GM23338 (cell line): ENCODE measurements at regions not wholly inside any gene's neighbourhood (a gene's known extent, or its start where the extent isn't known, plus 50 kb on each side); places are given as distances from the start of the nearest gene placed in this dataset.

Experiments used
- ATAC-seq: fragments of 200-7000 bp; cut with Tn5 transposase; 3 replicates; pipeline ENCODE4 v1.9.1; 2020
- DNase-seq: peaks from one replicate; pipeline ENCODE4 v3.0.0-alpha.2; 2015; ENCODE audit warnings: low spot score
- H2AFZ ChIP-seq: fragments of 200-600 bp; sonication (generic); 2 replicates; pipeline ENCODE4 v1.8.0; 2016; ENCODE audit warnings: antibody characterized with exemption, mild to moderate bottlenecking, moderate library complexity
- H3F3A ChIP-seq: fragments of 200-600 bp; sonication (generic); replicated peaks from 2 replicates; pipeline ENCODE4 v1.8.0; 2017; ENCODE audit warnings: antibody characterized with exemption, mixed run types, low read depth
- H3K27ac ChIP-seq: fragments of 200-600 bp; sonication (generic); 2 replicates; pipeline ENCODE4 v1.6.1; 2016; ENCODE audit warnings: low read depth
- H3K27me3 ChIP-seq: fragments of 200-600 bp; sonication (generic); 2 replicates; pipeline ENCODE4 v1.8.0; 2016; ENCODE audit warnings: mild to moderate bottlenecking, mixed run types, moderate library complexity; ENCODE audit not compliant: insufficient read depth
- H3K36me3 ChIP-seq: fragments of 200-600 bp; sonication (generic); 2 replicates; pipeline ENCODE4 v1.8.0; 2016; ENCODE audit warnings: mild to moderate bottlenecking; ENCODE audit not compliant: insufficient read depth
- H3K4me1 ChIP-seq: fragments of 200-600 bp; sonication (generic); 2 replicates; pipeline ENCODE4 v1.8.0; 2016; ENCODE audit warnings: mild to moderate bottlenecking, moderate library complexity; ENCODE audit not compliant: insufficient read depth
- H3K4me2 ChIP-seq: fragments of 200-600 bp; sonication (generic); 2 replicates; pipeline ENCODE4 v1.7.1; 2017; ENCODE audit warnings: mixed run types
- H3K4me3 ChIP-seq: fragments of 200-600 bp; sonication (generic); 2 replicates; pipeline ENCODE4 v1.6.1; 2016; ENCODE audit warnings: mixed run types
- H3K79me2 ChIP-seq: fragments of 200-600 bp; sonication (generic); replicated peaks from 2 replicates; pipeline ENCODE4 v1.8.0; 2017; ENCODE audit warnings: mild to moderate bottlenecking; ENCODE audit not compliant: insufficient read depth
- H3K9me2 ChIP-seq: fragments of 200-600 bp; sonication (generic); 2 replicates; pipeline ENCODE4 v1.8.0; 2017; ENCODE audit not compliant: insufficient read depth
- H4K20me1 ChIP-seq: fragments of 200-600 bp; sonication (generic); replicated peaks from 2 replicates; pipeline ENCODE4 v1.8.0; 2017; ENCODE audit warnings: mild to moderate bottlenecking; ENCODE audit not compliant: insufficient read depth
- H3K27ac Mint-ChIP-seq: 2 replicates; pipeline ENCODE4 v1.8.0; 2020; ENCODE audit warnings: inconsistent platforms, mild to moderate bottlenecking, moderate library complexity, mixed read lengths
- H3K27me3 Mint-ChIP-seq: 3 replicates; pipeline ENCODE4 v1.8.0; 2022; ENCODE audit warnings: low read depth, mild to moderate bottlenecking, moderate library complexity, mixed read lengths, inconsistent platforms; ENCODE audit not compliant: insufficient read depth, poor library complexity
- H3K36me3 Mint-ChIP-seq: 3 replicates; pipeline ENCODE4 v1.8.0; 2021; ENCODE audit warnings: low read depth, mild to moderate bottlenecking, inconsistent platforms, moderate library complexity, mixed read lengths
- H3K4me1 Mint-ChIP-seq: 3 replicates; pipeline ENCODE4 v1.8.0; 2020; ENCODE audit warnings: mild to moderate bottlenecking, inconsistent platforms, mixed read lengths
- H3K4me3 Mint-ChIP-seq: 3 replicates; pipeline ENCODE4 v1.8.0; 2021; ENCODE audit warnings: moderate library complexity, mild to moderate bottlenecking, inconsistent platforms, mixed read lengths
- H3K9me3 Mint-ChIP-seq: 3 replicates; pipeline ENCODE4 v1.8.0; 2020; ENCODE audit warnings: moderate library complexity, mild to moderate bottlenecking, inconsistent platforms, mixed read lengths
- ETS1 ChIP-seq: IDR thresholded peaks from 2 replicates; pipeline ENCODE4 v1.6.1; 2016; ENCODE audit warnings: antibody characterized with exemption
- EZH2 ChIP-seq: fragments of 200-600 bp; sonication (generic); IDR thresholded peaks from one replicate; pipeline ENCODE4 v1.8.0; 2017; ENCODE audit warnings: antibody characterized with exemption, mild to moderate bottlenecking, low read depth; ENCODE audit not compliant: unreplicated experiment
- EZH2phosphoT487 ChIP-seq: fragments of 200-600 bp; sonication (generic); IDR thresholded peaks from one replicate; pipeline ENCODE4 v1.8.1; 2018; ENCODE audit warnings: antibody characterized with exemption; ENCODE audit not compliant: unreplicated experiment
- JUNB ChIP-seq: IDR thresholded peaks from one replicate; pipeline ENCODE4 v1.6.1; 2016; ENCODE audit warnings: antibody characterized with exemption; ENCODE audit not compliant: unreplicated experiment
- NANOG ChIP-seq: IDR thresholded peaks from 2 replicates; pipeline ENCODE4 v1.6.1; 2016; ENCODE audit warnings: antibody characterized with exemption, borderline replicate concordance
- POLR2AphosphoS5 ChIP-seq: IDR thresholded peaks from 2 replicates; pipeline ENCODE4 v1.6.1; 2016; ENCODE audit warnings: antibody characterized with exemption, low read depth
- STAT1 ChIP-seq: IDR thresholded peaks from one replicate; pipeline ENCODE4 v1.6.1; 2016; ENCODE audit warnings: antibody characterized with exemption; ENCODE audit not compliant: unreplicated experiment
- ZNF114 ChIP-seq: fragments of 250-450 bp; sonication (Bioruptor Pico); IDR thresholded peaks from 2 replicates; pipeline ENCODE4 v1.5.0; 2020; ENCODE audit warnings: mild to moderate bottlenecking, moderate library complexity
- ZNF331 ChIP-seq: fragments of 250-450 bp; sonication (Bioruptor Pico); IDR thresholded peaks from 2 replicates; pipeline ENCODE4 v1.5.0; 2020; ENCODE audit warnings: low read depth, mild to moderate bottlenecking, moderate library complexity
- TF ChIP-seq, protein P1 (sequence below), 2 experiments: fragments of 200-600 bp in 1 of 2; sonication (generic) in 1 of 2; conservative IDR thresholded peaks; 2 replicates each; pipeline versions ENCODE4 v1.5.1 to v1.6.1; 2016 to 2017; ENCODE audit warnings: antibody characterized with exemption in 2 of 2, low read depth in 2 of 2, mild to moderate bottlenecking in 2 of 2, moderate library complexity in 1 of 2
- TF ChIP-seq, protein P2 (sequence below): fragments of 250-450 bp; sonication (Bioruptor Pico); IDR thresholded peaks from 2 replicates; pipeline ENCODE4 v1.5.0; 2020; ENCODE audit warnings: mild to moderate bottlenecking, moderate library complexity

GRCh38 chr2:19226386-19226785 lies 132.0 kb downstream of the OSR1 start:
- no peak overlapping the region for H3K4me3 ChIP-seq
- H3K36me3 ChIP-seq: no peaks in the 10 kb centered on the region; the same call in 1 of the 2 replicates
- Mint-ChIP-seq H3K36me3 (no peaks in the 10 kb centered on the region), H3K27me3 (peaks cover 2% of the 10 kb centered on the region), H3K4me1 (peaks cover 26% of the 10 kb centered on the region), H3K9me3 (no peaks in the 10 kb centered on the region), H3K27ac (no peak overlapping the region), H3K4me3 (no peak overlapping the region)
- H4K20me1 ChIP-seq: no peaks in the 10 kb centered on the region
- TF ChIP-seq, protein P1, sequence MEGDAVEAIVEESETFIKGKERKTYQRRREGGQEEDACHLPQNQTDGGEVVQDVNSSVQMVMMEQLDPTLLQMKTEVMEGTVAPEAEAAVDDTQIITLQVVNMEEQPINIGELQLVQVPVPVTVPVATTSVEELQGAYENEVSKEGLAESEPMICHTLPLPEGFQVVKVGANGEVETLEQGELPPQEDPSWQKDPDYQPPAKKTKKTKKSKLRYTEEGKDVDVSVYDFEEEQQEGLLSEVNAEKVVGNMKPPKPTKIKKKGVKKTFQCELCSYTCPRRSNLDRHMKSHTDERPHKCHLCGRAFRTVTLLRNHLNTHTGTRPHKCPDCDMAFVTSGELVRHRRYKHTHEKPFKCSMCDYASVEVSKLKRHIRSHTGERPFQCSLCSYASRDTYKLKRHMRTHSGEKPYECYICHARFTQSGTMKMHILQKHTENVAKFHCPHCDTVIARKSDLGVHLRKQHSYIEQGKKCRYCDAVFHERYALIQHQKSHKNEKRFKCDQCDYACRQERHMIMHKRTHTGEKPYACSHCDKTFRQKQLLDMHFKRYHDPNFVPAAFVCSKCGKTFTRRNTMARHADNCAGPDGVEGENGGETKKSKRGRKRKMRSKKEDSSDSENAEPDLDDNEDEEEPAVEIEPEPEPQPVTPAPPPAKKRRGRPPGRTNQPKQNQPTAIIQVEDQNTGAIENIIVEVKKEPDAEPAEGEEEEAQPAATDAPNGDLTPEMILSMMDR (conservative IDR thresholded peaks at IDR 0.05; ENCODE audit: low read depth in 2 of 2): no peak
- TF ChIP-seq ZNF331 (CRISPR knock-in tag) (no peak), JUNB (no peak), EZH2phosphoT487 (no peak), POLR2AphosphoS5 (no peak), EZH2 (no peak)
- ATAC-seq (no peak), DNase-seq (no peak)
- peaks cover 22% of the 10 kb centered on the region for H3K4me1 ChIP-seq
- no peak overlapping the region for H3K4me2 ChIP-seq
- H3K79me2 ChIP-seq: no peaks in the 10 kb centered on the region
- no peaks in the 10 kb centered on the region for H3F3A ChIP-seq
- no peak overlapping the region for H3K27ac ChIP-seq
- peaks cover 5% of the 10 kb centered on the region; the same call in 1 of the 2 replicates for H3K9me2 ChIP-seq
- no peaks in the 10 kb centered on the region for H3K27me3 ChIP-seq
- H2AFZ ChIP-seq: no peak overlapping the region

DNA sequence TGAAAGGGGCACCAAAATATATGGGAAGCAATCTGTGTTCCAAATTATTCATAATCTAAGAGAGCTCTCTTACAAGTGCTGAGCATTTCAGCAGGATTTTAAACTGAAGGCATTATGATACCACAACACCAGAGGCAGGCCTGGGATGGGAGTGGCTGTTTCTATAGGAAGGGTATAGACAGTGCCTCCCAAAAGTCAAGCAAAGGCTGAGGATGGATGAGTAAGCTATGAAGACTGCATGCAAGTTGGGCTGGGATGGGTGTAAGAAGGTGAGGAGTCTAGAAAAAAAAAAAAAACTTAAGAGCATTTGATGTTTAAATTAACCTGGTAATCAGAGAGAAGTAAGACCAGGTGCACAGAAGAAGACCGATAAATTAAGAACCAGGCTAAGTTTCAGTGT lies 132.5 kb downstream of the OSR1 start:
- Histone ChIP-seq H4K20me1 (no peaks in the 10 kb centered on the region), H3F3A (no peaks in the 10 kb centered on the region), H3K79me2 (no peaks in the 10 kb centered on the region), H3K4me2 (no peak overlapping the region), H3K27me3 (no peaks in the 10 kb centered on the region), H3K4me1 (peaks cover 22% of the 10 kb centered on the region), H3K4me3 (no peak overlapping the region), H3K9me2 (peaks cover 5% of the 10 kb centered on the region; the same call in 1 of the 2 replicates), H2AFZ (no peak overlapping the region), H3K27ac (no peak overlapping the region), H3K36me3 (no peaks in the 10 kb centered on the region; the same call in 1 of the 2 replicates)
- peaks cover 2% of the 10 kb centered on the region for H3K27me3 Mint-ChIP-seq
- peaks cover 26% of the 10 kb centered on the region for H3K4me1 Mint-ChIP-seq
- no peaks in the 10 kb centered on the region for H3K9me3 Mint-ChIP-seq
- H3K27ac Mint-ChIP-seq: no peak overlapping the region
- no peak for ATAC-seq
- DNase-seq: no peak
- H3K4me3 Mint-ChIP-seq: no peak overlapping the region
- H3K36me3 Mint-ChIP-seq: no peaks in the 10 kb centered on the region
- TF ChIP-seq, protein P2, sequence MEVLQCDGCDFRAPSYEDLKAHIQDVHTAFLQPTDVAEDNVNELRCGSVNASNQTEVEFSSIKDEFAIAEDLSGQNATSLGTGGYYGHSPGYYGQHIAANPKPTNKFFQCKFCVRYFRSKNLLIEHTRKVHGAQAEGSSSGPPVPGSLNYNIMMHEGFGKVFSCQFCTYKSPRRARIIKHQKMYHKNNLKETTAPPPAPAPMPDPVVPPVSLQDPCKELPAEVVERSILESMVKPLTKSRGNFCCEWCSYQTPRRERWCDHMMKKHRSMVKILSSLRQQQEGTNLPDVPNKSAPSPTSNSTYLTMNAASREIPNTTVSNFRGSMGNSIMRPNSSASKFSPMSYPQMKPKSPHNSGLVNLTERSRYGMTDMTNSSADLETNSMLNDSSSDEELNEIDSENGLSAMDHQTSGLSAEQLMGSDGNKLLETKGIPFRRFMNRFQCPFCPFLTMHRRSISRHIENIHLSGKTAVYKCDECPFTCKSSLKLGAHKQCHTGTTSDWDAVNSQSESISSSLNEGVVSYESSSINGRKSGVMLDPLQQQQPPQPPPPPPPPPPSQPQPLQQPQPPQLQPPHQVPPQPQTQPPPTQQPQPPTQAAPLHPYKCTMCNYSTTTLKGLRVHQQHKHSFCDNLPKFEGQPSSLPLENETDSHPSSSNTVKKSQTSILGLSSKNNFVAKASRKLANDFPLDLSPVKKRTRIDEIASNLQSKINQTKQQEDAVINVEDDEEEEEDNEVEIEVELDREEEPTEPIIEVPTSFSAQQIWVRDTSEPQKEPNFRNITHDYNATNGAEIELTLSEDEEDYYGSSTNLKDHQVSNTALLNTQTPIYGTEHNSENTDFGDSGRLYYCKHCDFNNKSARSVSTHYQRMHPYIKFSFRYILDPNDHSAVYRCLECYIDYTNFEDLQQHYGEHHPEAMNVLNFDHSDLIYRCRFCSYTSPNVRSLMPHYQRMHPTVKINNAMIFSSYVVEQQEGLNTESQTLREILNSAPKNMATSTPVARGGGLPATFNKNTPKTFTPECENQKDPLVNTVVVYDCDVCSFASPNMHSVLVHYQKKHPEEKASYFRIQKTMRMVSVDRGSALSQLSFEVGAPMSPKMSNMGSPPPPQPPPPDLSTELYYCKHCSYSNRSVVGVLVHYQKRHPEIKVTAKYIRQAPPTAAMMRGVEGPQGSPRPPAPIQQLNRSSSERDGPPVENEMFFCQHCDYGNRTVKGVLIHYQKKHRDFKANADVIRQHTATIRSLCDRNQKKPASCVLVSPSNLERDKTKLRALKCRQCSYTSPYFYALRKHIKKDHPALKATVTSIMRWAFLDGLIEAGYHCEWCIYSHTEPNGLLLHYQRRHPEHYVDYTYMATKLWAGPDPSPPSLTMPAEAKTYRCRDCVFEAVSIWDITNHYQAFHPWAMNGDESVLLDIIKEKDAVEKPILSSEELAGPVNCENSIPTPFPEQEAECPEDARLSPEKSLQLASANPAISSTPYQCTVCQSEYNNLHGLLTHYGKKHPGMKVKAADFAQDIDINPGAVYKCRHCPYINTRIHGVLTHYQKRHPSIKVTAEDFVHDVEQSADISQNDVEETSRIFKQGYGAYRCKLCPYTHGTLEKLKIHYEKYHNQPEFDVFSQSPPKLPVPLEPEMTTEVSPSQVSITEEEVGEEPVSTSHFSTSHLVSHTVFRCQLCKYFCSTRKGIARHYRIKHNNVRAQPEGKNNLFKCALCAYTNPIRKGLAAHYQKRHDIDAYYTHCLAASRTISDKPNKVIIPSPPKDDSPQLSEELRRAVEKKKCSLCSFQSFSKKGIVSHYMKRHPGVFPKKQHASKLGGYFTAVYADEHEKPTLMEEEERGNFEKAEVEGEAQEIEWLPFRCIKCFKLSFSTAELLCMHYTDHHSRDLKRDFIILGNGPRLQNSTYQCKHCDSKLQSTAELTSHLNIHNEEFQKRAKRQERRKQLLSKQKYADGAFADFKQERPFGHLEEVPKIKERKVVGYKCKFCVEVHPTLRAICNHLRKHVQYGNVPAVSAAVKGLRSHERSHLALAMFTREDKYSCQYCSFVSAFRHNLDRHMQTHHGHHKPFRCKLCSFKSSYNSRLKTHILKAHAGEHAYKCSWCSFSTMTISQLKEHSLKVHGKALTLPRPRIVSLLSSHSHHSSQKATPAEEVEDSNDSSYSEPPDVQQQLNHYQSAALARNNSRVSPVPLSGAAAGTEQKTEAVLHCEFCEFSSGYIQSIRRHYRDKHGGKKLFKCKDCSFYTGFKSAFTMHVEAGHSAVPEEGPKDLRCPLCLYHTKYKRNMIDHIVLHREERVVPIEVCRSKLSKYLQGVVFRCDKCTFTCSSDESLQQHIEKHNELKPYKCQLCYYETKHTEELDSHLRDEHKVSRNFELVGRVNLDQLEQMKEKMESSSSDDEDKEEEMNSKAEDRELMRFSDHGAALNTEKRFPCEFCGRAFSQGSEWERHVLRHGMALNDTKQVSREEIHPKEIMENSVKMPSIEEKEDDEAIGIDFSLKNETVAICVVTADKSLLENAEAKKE: no peak
- TF ChIP-seq ZNF331 (CRISPR knock-in tag): no peak
- no peak for TF ChIP-seq NANOG
- no peak for TF ChIP-seq EZH2
- no peak for TF ChIP-seq ETS1
- no peak for TF ChIP-seq ZNF114 (CRISPR knock-in tag)
- TF ChIP-seq EZH2phosphoT487: no peak
- TF ChIP-seq STAT1: no peak
- TF ChIP-seq, protein P1 (conservative IDR thresholded peaks at IDR 0.05; ENCODE audit: low read depth in 2 of 2): no peak
